H1 (cell line): ENCODE measurements at regions not wholly inside any gene's neighbourhood (a gene's known extent, or its start where the extent isn't known, plus 50 kb on each side); places are given as distances from the start of the nearest gene placed in this dataset.

Source experiments
- GTF2F1 ChIP-seq: IDR thresholded peaks from 2 replicates; pipeline ENCODE4 v1.6.1; 2012; ENCODE audit warnings: low read depth, low read length, improper control_type of control experiment, borderline replicate concordance
- HDAC2 ChIP-seq, 2 experiments: fragments of 300-600 bp in 1 of 2; sonication (generic) in 1 of 2; IDR thresholded peaks; 2 replicates each; pipeline ENCODE4 v1.6.1; 2011 to 2012; ENCODE audit warnings: low read depth in 2 of 2, low read length in 2 of 2, mild to moderate bottlenecking in 2 of 2, moderate library complexity in 2 of 2, borderline replicate concordance in 1 of 2, inconsistent platforms in 1 of 2
- KDM4A ChIP-seq: IDR thresholded peaks from one replicate; pipeline ENCODE4 v1.7.1; 2012; ENCODE audit warnings: low read depth, mild to moderate bottlenecking, moderate library complexity, low read length, inconsistent platforms; ENCODE audit not compliant: severe bottlenecking
- RXRA ChIP-seq: IDR thresholded peaks from 2 replicates; pipeline ENCODE4 v1.6.1; 2011; ENCODE audit warnings: low read depth, mild to moderate bottlenecking, low read length, moderate library complexity; ENCODE audit not compliant: insufficient read depth
- TF ChIP-seq, protein P1 (sequence below): fragments of 300-600 bp; sonication (generic); IDR thresholded peaks from 2 replicates; pipeline ENCODE4 v1.7.1; 2012; ENCODE audit warnings: low read length, moderate library complexity, mild to moderate bottlenecking, inconsistent platforms; ENCODE audit not compliant: insufficient replicate concordance

GRCh38 chr6:165862813-165863212 lies 199.8 kb upstream of the PDE10A start (continued):
- TF ChIP-seq, protein P1, sequence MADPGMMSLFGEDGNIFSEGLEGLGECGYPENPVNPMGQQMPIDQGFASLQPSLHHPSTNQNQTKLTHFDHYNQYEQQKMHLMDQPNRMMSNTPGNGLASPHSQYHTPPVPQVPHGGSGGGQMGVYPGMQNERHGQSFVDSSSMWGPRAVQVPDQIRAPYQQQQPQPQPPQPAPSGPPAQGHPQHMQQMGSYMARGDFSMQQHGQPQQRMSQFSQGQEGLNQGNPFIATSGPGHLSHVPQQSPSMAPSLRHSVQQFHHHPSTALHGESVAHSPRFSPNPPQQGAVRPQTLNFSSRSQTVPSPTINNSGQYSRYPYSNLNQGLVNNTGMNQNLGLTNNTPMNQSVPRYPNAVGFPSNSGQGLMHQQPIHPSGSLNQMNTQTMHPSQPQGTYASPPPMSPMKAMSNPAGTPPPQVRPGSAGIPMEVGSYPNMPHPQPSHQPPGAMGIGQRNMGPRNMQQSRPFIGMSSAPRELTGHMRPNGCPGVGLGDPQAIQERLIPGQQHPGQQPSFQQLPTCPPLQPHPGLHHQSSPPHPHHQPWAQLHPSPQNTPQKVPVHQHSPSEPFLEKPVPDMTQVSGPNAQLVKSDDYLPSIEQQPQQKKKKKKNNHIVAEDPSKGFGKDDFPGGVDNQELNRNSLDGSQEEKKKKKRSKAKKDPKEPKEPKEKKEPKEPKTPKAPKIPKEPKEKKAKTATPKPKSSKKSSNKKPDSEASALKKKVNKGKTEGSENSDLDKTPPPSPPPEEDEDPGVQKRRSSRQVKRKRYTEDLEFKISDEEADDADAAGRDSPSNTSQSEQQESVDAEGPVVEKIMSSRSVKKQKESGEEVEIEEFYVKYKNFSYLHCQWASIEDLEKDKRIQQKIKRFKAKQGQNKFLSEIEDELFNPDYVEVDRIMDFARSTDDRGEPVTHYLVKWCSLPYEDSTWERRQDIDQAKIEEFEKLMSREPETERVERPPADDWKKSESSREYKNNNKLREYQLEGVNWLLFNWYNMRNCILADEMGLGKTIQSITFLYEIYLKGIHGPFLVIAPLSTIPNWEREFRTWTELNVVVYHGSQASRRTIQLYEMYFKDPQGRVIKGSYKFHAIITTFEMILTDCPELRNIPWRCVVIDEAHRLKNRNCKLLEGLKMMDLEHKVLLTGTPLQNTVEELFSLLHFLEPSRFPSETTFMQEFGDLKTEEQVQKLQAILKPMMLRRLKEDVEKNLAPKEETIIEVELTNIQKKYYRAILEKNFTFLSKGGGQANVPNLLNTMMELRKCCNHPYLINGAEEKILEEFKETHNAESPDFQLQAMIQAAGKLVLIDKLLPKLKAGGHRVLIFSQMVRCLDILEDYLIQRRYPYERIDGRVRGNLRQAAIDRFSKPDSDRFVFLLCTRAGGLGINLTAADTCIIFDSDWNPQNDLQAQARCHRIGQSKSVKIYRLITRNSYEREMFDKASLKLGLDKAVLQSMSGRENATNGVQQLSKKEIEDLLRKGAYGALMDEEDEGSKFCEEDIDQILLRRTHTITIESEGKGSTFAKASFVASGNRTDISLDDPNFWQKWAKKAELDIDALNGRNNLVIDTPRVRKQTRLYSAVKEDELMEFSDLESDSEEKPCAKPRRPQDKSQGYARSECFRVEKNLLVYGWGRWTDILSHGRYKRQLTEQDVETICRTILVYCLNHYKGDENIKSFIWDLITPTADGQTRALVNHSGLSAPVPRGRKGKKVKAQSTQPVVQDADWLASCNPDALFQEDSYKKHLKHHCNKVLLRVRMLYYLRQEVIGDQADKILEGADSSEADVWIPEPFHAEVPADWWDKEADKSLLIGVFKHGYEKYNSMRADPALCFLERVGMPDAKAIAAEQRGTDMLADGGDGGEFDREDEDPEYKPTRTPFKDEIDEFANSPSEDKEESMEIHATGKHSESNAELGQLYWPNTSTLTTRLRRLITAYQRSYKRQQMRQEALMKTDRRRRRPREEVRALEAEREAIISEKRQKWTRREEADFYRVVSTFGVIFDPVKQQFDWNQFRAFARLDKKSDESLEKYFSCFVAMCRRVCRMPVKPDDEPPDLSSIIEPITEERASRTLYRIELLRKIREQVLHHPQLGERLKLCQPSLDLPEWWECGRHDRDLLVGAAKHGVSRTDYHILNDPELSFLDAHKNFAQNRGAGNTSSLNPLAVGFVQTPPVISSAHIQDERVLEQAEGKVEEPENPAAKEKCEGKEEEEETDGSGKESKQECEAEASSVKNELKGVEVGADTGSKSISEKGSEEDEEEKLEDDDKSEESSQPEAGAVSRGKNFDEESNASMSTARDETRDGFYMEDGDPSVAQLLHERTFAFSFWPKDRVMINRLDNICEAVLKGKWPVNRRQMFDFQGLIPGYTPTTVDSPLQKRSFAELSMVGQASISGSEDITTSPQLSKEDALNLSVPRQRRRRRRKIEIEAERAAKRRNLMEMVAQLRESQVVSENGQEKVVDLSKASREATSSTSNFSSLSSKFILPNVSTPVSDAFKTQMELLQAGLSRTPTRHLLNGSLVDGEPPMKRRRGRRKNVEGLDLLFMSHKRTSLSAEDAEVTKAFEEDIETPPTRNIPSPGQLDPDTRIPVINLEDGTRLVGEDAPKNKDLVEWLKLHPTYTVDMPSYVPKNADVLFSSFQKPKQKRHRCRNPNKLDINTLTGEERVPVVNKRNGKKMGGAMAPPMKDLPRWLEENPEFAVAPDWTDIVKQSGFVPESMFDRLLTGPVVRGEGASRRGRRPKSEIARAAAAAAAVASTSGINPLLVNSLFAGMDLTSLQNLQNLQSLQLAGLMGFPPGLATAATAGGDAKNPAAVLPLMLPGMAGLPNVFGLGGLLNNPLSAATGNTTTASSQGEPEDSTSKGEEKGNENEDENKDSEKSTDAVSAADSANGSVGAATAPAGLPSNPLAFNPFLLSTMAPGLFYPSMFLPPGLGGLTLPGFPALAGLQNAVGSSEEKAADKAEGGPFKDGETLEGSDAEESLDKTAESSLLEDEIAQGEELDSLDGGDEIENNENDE: no peak
- no peak for TF ChIP-seq KDM4A
- TF ChIP-seq RXRA: no peak
- TF ChIP-seq HDAC2 (IDR thresholded peaks at IDR 0.05; ENCODE audit: borderline replicate concordance in 1 of 2, low read depth in 2 of 2, low read length in 2 of 2): no peak
- TF ChIP-seq GTF2F1: no peak
